ENCODE measurements at regions not wholly inside any gene's neighbourhood (a gene's known extent, or its start where the extent isn't known, plus 50 kb on each side); places are given as distances from the start of the nearest gene placed in this dataset.

GRCh38 chr16:60061396-60061795 lies 1327.3 kb upstream of the GOT2 start:
- H3K4me1 Mint-ChIP-seq, result no peaks in the 10 kb centered on the region
- intact Hi-C loops (cut with micrococcal nuclease), result no loop called here
- H3K27me3 Mint-ChIP-seq, result no peaks in the 10 kb centered on the region
- H3K36me3 Mint-ChIP-seq (ENCODE audit: low read depth), result no peaks in the 10 kb centered on the region
- H3K27ac Mint-ChIP-seq, result no peak overlapping the region
- no peak overlapping the region for H3K4me3 Mint-ChIP-seq
- no peak for DNase-seq
- no peaks in the 10 kb centered on the region for H3K9me3 Mint-ChIP-seq

DNA sequence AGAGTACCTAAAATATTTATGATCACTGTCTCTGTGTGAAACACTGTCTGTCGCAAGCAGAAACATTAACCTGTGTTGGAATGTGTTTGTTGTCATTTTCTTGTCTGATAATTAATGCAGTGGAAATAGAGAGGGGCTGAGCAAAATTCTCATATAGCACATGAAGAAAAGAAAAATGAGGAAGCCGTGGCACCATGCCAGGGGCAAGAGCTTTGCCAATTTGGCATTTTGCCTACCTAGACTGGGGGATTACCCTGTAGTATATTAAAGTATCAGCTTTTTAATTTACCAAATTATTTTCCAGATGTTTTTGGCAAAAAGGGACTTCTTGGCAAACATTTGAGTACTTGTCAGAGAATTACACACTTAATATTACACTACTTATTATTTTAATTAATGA lies 1326.6 kb upstream of the GOT2 start:
- H3K9me3 Mint-ChIP-seq, result no peaks in the 10 kb centered on the region
- no peaks in the 10 kb centered on the region for H3K36me3 Mint-ChIP-seq (ENCODE audit: low read depth)
- no peak for DNase-seq
- no peaks in the 10 kb centered on the region for H3K27me3 Mint-ChIP-seq
- no peak overlapping the region for H3K4me3 Mint-ChIP-seq
- no peaks in the 10 kb centered on the region for H3K4me1 Mint-ChIP-seq
- intact Hi-C loops (cut with micrococcal nuclease), result no loop called here
- H3K27ac Mint-ChIP-seq, result no peak overlapping the region

DNA sequence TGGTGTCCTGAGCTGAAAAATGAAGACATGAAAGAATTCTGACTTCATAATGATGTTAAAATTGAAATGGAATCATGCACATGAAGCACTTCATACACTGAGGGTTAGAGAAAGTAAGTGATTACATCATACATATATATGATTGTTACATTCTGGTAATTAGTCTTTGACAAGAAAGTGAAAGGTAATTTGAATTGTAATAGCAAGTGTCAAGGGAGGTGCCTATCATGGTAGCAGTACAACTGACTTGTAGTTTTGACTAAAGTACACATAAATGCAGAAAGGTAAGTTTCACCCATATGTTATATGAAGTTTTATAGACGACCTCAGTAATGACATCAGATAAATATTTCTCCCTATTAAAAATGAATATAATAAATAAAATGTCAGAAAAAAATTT lies 1325.0 kb upstream of the GOT2 start:
- Mint-ChIP-seq H3K36me3 (ENCODE audit: low read depth) (no peaks in the 10 kb centered on the region), H3K4me1 (no peaks in the 10 kb centered on the region), H3K9me3 (no peaks in the 10 kb centered on the region), H3K27me3 (no peaks in the 10 kb centered on the region), H3K4me3 (no peak overlapping the region), H3K27ac (no peak overlapping the region)
- DNase-seq, result no peak
- intact Hi-C loops (cut with micrococcal nuclease), result no loop called here

- H3K9me3 Mint-ChIP-seq, result peaks cover 3% of the 10 kb centered on the region
Measured at GRCh38 chr16:60041671-60042070, 1307.6 kb upstream of the GOT2 start.

GRCh38 chr16:60031740-60032139 lies 1297.6 kb upstream of the GOT2 start:
- intact Hi-C loops (cut with micrococcal nuclease), result no loop called here
- Mint-ChIP-seq H3K9me3 (no peaks in the 10 kb centered on the region), H3K27me3 (no peaks in the 10 kb centered on the region), H3K27ac (no peak overlapping the region), H3K4me3 (no peak overlapping the region), H3K4me1 (no peaks in the 10 kb centered on the region), H3K36me3 (ENCODE audit: low read depth) (no peaks in the 10 kb centered on the region)
- no peak for DNase-seq

More at GRCh38 chr16:60041671-60042070, 1307.6 kb upstream of the GOT2 start:
- Mint-ChIP-seq H3K4me3 (no peak overlapping the region), H3K27ac (no peak overlapping the region), H3K27me3 (no peaks in the 10 kb centered on the region), H3K4me1 (no peaks in the 10 kb centered on the region), H3K36me3 (ENCODE audit: low read depth) (no peaks in the 10 kb centered on the region)
- DNase-seq, result no peak
- intact Hi-C loops (cut with micrococcal nuclease), result no loop called here

GRCh38 chr16:60027351-60027750 lies 1293.2 kb upstream of the GOT2 start:
- no peaks in the 10 kb centered on the region for H3K36me3 Mint-ChIP-seq (ENCODE audit: low read depth)
- H3K27ac Mint-ChIP-seq, result no peak overlapping the region
- H3K9me3 Mint-ChIP-seq, result no peaks in the 10 kb centered on the region
- no peaks in the 10 kb centered on the region for H3K27me3 Mint-ChIP-seq
- intact Hi-C loops (cut with micrococcal nuclease), result no loop called here
- no peak overlapping the region for H3K4me3 Mint-ChIP-seq
- no peak for DNase-seq
- no peaks in the 10 kb centered on the region for H3K4me1 Mint-ChIP-seq

- intact Hi-C loops (cut with micrococcal nuclease), result no loop called here
- H3K27me3 Mint-ChIP-seq, result no peaks in the 10 kb centered on the region
- no peak for DNase-seq
- H3K36me3 Mint-ChIP-seq (ENCODE audit: low read depth), result no peaks in the 10 kb centered on the region
- H3K27ac Mint-ChIP-seq, result no peak overlapping the region
- peaks cover 21% of the 10 kb centered on the region for H3K9me3 Mint-ChIP-seq
- H3K4me3 Mint-ChIP-seq, result no peak overlapping the region
- no peaks in the 10 kb centered on the region for H3K4me1 Mint-ChIP-seq
Measured at GRCh38 chr16:60013076-60013475, 1279.0 kb upstream of the GOT2 start.

DNA sequence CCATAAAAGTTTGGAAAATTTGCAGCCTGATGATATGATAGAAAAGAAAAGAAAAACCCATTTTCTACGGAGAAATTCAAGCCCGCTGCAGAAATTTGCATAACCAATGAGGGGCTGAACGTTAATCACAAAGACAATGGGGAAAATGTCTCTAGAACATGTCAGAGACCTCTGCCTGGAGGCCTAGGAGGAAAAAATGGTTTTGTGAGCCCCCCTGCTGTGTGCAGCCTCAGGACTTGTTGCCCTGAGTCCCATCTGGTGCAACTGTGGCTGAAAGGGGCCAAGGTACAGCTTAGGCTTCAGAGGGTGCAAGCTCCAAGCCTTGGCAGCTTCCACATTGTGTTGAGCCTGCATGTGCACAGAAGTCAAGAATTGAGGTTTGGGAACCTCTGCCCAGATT lies 1267.4 kb upstream of the GOT2 start:
- Mint-ChIP-seq H3K9me3 (peaks cover 3% of the 10 kb centered on the region), H3K36me3 (ENCODE audit: low read depth) (no peaks in the 10 kb centered on the region), H3K4me3 (no peak overlapping the region), H3K4me1 (no peaks in the 10 kb centered on the region), H3K27me3 (no peaks in the 10 kb centered on the region), H3K27ac (no peak overlapping the region)
- no peak for DNase-seq
- intact Hi-C loops (cut with micrococcal nuclease), result no loop called here

DNA sequence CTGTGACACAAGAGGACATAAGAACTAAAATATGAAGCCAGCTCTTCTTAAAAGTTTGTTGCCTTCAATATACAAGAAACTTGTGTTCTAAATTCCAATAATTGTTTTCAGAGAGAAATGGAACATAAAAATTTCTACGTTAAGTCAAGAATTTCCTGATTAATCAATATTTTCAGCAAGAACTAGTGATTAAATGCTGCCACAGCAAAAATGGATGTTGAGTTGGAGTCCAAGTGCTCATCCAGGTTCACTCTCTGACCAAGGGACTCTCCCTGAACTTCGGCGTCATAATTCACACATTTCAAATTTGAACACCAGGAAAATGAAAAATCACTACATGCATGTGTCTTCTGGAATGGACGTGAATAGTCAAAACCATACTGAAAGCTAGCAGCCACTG lies 1263.6 kb upstream of the GOT2 start:
- no peak overlapping the region for H3K27ac Mint-ChIP-seq
- H3K4me1 Mint-ChIP-seq, result no peaks in the 10 kb centered on the region
- no peaks in the 10 kb centered on the region for H3K36me3 Mint-ChIP-seq (ENCODE audit: low read depth)
- no peak for DNase-seq
- no peak overlapping the region for H3K4me3 Mint-ChIP-seq
- H3K9me3 Mint-ChIP-seq, result peaks cover 17% of the 10 kb centered on the region
- intact Hi-C loops (cut with micrococcal nuclease), result no loop called here
- H3K27me3 Mint-ChIP-seq, result no peaks in the 10 kb centered on the region

DNA sequence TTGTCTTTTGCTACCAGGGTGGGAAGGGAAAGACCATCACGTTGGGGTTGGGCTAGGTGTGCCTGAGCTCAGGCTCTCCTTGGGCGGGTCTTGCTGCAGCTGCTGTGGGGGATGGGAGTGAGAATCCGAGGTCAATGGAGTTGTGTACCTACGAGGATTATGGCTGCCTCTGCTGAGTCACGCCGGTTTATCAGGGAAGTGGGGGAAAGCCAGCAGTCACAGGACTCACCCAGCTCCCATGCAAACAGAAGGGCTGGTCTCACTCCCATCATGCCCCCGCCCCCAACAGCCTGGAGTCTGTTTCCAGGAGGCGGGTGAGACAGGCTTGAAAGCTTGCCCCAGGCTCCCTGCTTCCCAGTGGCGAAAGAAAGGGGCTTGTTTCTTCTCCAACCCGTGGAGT lies 1259.0 kb upstream of the GOT2 start:
- H3K36me3 Mint-ChIP-seq (ENCODE audit: low read depth), result no peaks in the 10 kb centered on the region
- no peak for DNase-seq
- peaks cover 26% of the 10 kb centered on the region for H3K9me3 Mint-ChIP-seq
- no peaks in the 10 kb centered on the region for H3K4me1 Mint-ChIP-seq
- H3K4me3 Mint-ChIP-seq, result no peak overlapping the region
- no peak overlapping the region for H3K27ac Mint-ChIP-seq
- intact Hi-C loops (cut with micrococcal nuclease), result no loop called here
- H3K27me3 Mint-ChIP-seq, result no peaks in the 10 kb centered on the region

- no peak for DNase-seq
- Mint-ChIP-seq H3K9me3 (peaks cover 22% of the 10 kb centered on the region), H3K27me3 (no peaks in the 10 kb centered on the region), H3K27ac (no peak overlapping the region), H3K4me3 (no peak overlapping the region), H3K4me1 (no peaks in the 10 kb centered on the region), H3K36me3 (ENCODE audit: low read depth) (no peaks in the 10 kb centered on the region)
- intact Hi-C loops (cut with micrococcal nuclease), result no loop called here
Measured at GRCh38 chr16:59991171-59991570, 1257.1 kb upstream of the GOT2 start.

DNA sequence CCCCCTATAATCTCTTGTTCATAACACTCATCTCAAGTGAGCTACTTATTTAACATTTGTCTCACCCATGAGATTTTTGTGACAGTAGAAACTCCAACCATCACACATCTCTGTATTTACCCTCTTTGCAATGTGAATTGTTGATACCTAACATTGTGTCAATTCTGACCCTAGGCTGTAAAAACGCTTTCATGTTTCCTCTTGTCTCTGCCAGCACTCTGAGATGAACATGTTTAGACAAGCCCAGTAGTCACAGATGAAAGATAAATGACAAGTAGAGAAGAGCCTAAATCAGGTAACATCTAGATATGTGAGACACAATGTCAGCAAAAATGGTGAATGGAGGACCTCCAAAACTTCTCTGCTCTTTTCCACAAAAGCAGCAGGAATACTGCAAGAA lies 1254.5 kb upstream of the GOT2 start:
- H3K36me3 Mint-ChIP-seq (ENCODE audit: low read depth), result no peaks in the 10 kb centered on the region
- H3K27ac Mint-ChIP-seq, result no peak overlapping the region
- no peak for DNase-seq
- H3K4me1 Mint-ChIP-seq, result no peaks in the 10 kb centered on the region
- no peaks in the 10 kb centered on the region for H3K27me3 Mint-ChIP-seq
- intact Hi-C loops (cut with micrococcal nuclease), result no loop called here
- H3K9me3 Mint-ChIP-seq, result peaks cover 12% of the 10 kb centered on the region
- no peak overlapping the region for H3K4me3 Mint-ChIP-seq

- H3K9me3 Mint-ChIP-seq, result no peaks in the 10 kb centered on the region
- H3K4me1 Mint-ChIP-seq, result no peaks in the 10 kb centered on the region
- no peak overlapping the region for H3K27ac Mint-ChIP-seq
- H3K4me3 Mint-ChIP-seq, result no peak overlapping the region
- no peak for DNase-seq
- no peaks in the 10 kb centered on the region for H3K27me3 Mint-ChIP-seq
- H3K36me3 Mint-ChIP-seq (ENCODE audit: low read depth), result no peaks in the 10 kb centered on the region
- intact Hi-C loops (cut with micrococcal nuclease), result no loop called here
Measured at GRCh38 chr16:59975953-59976352, 1241.8 kb upstream of the GOT2 start.

GRCh38 chr16:59973966-59974365 lies 1239.8 kb upstream of the GOT2 start:
- H3K36me3 Mint-ChIP-seq (ENCODE audit: low read depth), result no peaks in the 10 kb centered on the region
- no peak overlapping the region for H3K27ac Mint-ChIP-seq
- intact Hi-C loops (cut with micrococcal nuclease), result no loop called here
- H3K27me3 Mint-ChIP-seq, result no peaks in the 10 kb centered on the region
- no peak overlapping the region for H3K4me3 Mint-ChIP-seq
- no peaks in the 10 kb centered on the region for H3K9me3 Mint-ChIP-seq
- DNase-seq, result no peak
- no peaks in the 10 kb centered on the region for H3K4me1 Mint-ChIP-seq

DNA sequence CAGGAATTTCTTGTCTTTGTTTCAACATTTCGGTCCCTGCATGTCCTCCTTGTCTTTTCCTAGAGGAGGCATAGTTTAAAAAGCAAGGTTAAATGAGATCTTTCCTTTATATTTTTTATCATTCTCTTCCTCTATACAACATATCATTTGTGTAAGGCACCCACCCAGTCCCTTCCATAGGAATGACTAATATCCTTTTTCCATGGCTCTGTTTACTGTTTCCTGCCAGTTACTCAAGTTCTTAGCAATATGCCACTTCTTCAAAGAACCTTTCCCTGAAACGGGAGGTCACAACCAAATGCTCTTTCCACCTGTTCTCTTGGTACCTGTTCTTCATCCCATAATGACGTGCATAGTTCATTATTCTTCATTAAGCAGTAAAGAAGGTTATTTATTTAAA lies 1237.1 kb upstream of the GOT2 start:
- intact Hi-C loops (cut with micrococcal nuclease), result no loop called here
- no peaks in the 10 kb centered on the region for H3K27me3 Mint-ChIP-seq
- H3K36me3 Mint-ChIP-seq (ENCODE audit: low read depth), result no peaks in the 10 kb centered on the region
- H3K9me3 Mint-ChIP-seq, result no peaks in the 10 kb centered on the region
- no peaks in the 10 kb centered on the region for H3K4me1 Mint-ChIP-seq
- no peak overlapping the region for H3K4me3 Mint-ChIP-seq
- no peak overlapping the region for H3K27ac Mint-ChIP-seq
- DNase-seq, result no peak
